ENCODE measurements at regions not wholly inside any gene's neighbourhood (a gene's known extent, or its start where the extent isn't known, plus 50 kb on each side); places are given as distances from the start of the nearest gene placed in this dataset.

- H3K9ac ChIP-seq (ENCODE audit: insufficient read depth in 1 of 2, low read depth in 2 of 2, low read length in 2 of 2) = no peak overlapping the region
- H3K9me1 ChIP-seq (ENCODE audit: control insufficient read depth, insufficient read depth, low read length) = no peaks in the 10 kb centered on the region
- 27% methylated on average over 2 of the region's 2 CpGs for WGBS (ENCODE audit: insufficient coverage, low coverage, missing lambda C conversion rate)
- H3K4me1 ChIP-seq (replicated peaks in 1 of 2; ENCODE audit: control insufficient read depth in 2 of 2, insufficient read depth in 2 of 2, low read length in 2 of 2) = peaks cover 0 to 15% of the 10 kb centered on the region in 2 experiments; a peak in 3 of 5 replicates
- H3K4me3 ChIP-seq = no peak overlapping the region
- POLR2A ChIA-PET = no interaction called here
- no peak overlapping the region for H3K4me2 ChIP-seq (ENCODE audit: insufficient read depth, low read length)
- no peak for FAIRE-seq
- H2AFZ ChIP-seq (ENCODE audit: low read depth, low read length) = no peak overlapping the region
- BruUV-seq (replicated peaks) = no TSS peak
- no peak for ATAC-seq
- no peaks in the 10 kb centered on the region for H4K20me1 ChIP-seq (replicated peaks; ENCODE audit: control insufficient read depth, insufficient read depth, low read length)
- H3K36me3 ChIP-seq (ENCODE audit: control insufficient read depth, insufficient read depth, low read length) = no peaks in the 10 kb centered on the region
- H3K9me3 ChIP-seq (replicated peaks; ENCODE audit: control insufficient read depth, insufficient read depth, low read depth, low read length) = no peaks in the 10 kb centered on the region
- no peak overlapping the region for H3K27ac ChIP-seq (ENCODE audit: extremely low read depth, low read depth, low read length)
- H3K79me2 ChIP-seq (ENCODE audit: control insufficient read depth, insufficient read depth, low read length) = no peaks in the 10 kb centered on the region
- DNase-seq (ENCODE audit: extremely low read depth in 1 of 4, low spot score in 3 of 4) = no peak
- in situ Hi-C loops (cut with MboI) = no loop called here
- intact Hi-C loops (cut with micrococcal nuclease) = no loop called here
- no peaks in the 10 kb centered on the region for H3K27me3 ChIP-seq (ENCODE audit: control insufficient read depth in 2 of 2, insufficient read depth in 2 of 2, low read length in 2 of 2)
- CTCF ChIA-PET (ENCODE audit: low intra/inter-chr PET ratio) = no interaction called here
- TF ChIP-seq MEIS2 (IDR thresholded peaks at IDR 0.05; ENCODE audit: partially characterized antibody) = peak; percentile 71
- TF ChIP-seq NR2C1 (IDR thresholded peaks at IDR 0.05) = 0 out of 2 replicates have a peak, but pooled peaks have one; percentile 23
- TF ChIP-seq NR2C1 (tag; IDR thresholded peaks at IDR 0.05) = peak; percentile 65
- TF ChIP-seq HDAC1 (IDR thresholded peaks at IDR 0.05) = no peak
- TF ChIP-seq, protein P1, sequence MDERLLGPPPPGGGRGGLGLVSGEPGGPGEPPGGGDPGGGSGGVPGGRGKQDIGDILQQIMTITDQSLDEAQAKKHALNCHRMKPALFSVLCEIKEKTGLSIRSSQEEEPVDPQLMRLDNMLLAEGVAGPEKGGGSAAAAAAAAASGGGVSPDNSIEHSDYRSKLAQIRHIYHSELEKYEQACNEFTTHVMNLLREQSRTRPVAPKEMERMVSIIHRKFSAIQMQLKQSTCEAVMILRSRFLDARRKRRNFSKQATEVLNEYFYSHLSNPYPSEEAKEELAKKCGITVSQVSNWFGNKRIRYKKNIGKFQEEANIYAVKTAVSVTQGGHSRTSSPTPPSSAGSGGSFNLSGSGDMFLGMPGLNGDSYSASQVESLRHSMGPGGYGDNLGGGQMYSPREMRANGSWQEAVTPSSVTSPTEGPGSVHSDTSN (CRISPR knock-in tag; IDR thresholded peaks at IDR 0.05; ENCODE audit: low read depth) = no peak
- TF ChIP-seq, protein P1 (tag; conservative IDR thresholded peaks at IDR 0.05; ENCODE audit: low read depth) = peak; percentile 47
- TF ChIP-seq POLR2AphosphoS5 (IDR thresholded peaks at IDR 0.05; ENCODE audit: control insufficient read depth, insufficient read depth, low read depth, low read length) = no peak
Measured at GRCh38 chr15:35691891-35692867, 146.2 kb upstream of the DPH6 start.
